NCI-H526 (cell line): ENCODE measurements at regions not wholly inside any gene's neighbourhood (a gene's known extent, or its start where the extent isn't known, plus 50 kb on each side); places are given as distances from the start of the nearest gene placed in this dataset.
"Not testable (repeated sequence)": the region's sequence is repeated elsewhere in the genome, so short reads cannot be mapped to it uniquely, and the experiment has no call there.

Experiments
- DNase-seq, 2 experiments: peaks; one replicate each; lab custom pipeline; 2025; lab: John Stamatoyannopoulos, UW

GRCh38 chr2:221767106-221768012 lies 195.3 kb upstream of the EPHA4 start:
- DNase-seq = no peak

- DNase-seq = no peak
Observed at GRCh38 chr2:221762496-221762895, 190.4 kb upstream of the EPHA4 start.

DNA sequence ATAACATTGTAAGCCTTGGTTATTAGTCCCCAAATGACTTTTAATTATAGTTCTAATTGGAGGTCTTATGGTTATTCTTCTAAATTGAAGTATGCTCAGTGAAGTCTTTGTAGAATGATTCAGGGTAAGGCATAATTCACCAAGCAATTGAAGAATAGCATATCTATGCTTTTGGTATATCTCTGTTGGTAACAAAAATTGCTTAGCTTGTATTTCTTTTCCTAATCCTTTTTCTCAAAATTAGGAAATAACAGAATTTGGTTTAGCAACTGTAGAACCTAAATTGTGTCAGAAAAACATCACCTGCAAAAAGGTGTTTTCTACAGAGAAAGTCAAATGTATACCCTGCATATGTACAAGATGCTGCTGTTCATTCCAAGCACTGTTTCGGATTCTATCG lies 189.2 kb upstream of the EPHA4 start:
- DNase-seq = no peak

DNA sequence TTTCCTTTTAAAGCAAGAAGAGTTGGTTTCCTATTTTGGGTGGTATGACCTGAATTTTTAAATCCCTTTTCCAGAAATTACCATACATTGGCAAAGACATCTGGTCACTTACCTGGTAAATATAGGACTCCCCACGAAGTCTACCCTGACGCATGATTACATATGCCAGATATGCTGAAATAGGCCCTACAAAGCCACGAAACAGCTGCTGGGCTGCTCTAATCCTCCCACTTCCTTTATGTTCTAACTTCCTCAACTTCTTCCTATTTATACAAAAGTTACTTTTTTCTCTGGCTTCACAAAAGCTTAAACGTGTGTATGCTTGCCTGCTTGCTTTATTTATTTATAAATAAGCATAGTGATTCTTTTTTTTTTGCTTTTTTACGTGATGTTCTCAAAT lies 186.0 kb upstream of the EPHA4 start:
- no peak for DNase-seq

- DNase-seq = no peak
Observed at GRCh38 chr2:221753401-221753800, 181.3 kb upstream of the EPHA4 start.

GRCh38 chr2:221752781-221753180 lies 180.7 kb upstream of the EPHA4 start:
- no peak for DNase-seq

- DNase-seq = no peak
Observed at GRCh38 chr2:221750316-221750715, 178.2 kb upstream of the EPHA4 start.

- no peak for DNase-seq
Observed at GRCh38 chr2:221747289-221747972, 175.3 kb upstream of the EPHA4 start.

GRCh38 chr2:221741496-221742211 lies 169.6 kb upstream of the EPHA4 start:
- DNase-seq = no peak

DNA sequence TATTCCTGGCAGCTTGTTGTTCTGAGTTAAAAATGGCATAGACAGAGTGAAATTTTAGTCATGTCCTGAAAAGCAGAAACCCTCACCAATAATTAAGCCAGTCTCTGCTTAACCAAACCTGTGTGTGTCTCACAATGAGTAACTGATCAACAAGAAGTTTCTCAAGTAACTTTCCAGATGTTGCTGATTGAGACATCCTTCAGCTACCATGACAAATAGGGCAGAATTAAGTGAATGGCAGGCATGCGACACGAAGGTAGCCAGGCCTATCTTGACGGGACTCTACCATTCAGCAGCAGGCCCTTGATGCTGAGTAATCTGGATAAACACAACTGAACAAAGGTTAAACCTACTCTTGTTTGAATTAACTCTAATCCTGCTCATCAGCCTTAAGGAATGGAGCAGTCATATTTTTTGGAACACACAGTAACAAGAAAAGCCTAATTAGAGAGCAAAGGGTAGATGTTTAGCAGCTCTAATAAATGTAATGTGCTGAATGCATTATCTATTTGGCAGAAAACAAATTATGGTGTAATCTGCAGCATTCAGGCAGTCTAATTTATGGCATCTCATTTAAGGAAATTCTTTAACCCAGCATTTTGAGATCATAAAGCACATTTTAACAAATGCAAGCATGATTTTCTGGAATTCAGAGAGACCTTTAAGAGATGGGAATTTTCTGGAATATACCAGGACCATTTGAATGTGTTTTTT lies 159.5 kb upstream of the EPHA4 start:
- no peak for DNase-seq

- DNase-seq = no peak
Observed at GRCh38 chr2:221726894-221727513, 154.9 kb upstream of the EPHA4 start.

- no peak for DNase-seq
Observed at GRCh38 chr2:221724631-221725203, 152.6 kb upstream of the EPHA4 start.

DNA sequence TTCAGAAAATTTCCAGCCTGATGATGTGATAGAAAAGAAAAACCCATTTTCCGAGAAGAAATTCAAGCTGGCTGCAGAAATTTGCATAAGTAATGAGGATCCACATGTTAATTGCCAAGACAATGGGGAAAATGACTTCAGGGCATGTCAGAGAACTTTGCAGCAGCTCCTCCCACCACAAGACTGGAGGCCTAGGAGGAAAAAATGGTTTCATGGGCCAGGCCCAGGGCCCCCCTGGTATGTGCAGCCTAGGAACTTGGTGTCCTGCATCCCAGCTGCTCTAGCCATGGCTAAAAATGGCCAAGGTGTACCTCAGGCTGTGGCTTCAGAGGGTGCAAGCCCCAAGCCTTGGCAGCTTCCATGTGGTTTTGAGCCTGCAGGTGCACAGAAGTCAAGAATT lies 152.0 kb upstream of the EPHA4 start:
- not testable (repeated sequence) for DNase-seq

DNA sequence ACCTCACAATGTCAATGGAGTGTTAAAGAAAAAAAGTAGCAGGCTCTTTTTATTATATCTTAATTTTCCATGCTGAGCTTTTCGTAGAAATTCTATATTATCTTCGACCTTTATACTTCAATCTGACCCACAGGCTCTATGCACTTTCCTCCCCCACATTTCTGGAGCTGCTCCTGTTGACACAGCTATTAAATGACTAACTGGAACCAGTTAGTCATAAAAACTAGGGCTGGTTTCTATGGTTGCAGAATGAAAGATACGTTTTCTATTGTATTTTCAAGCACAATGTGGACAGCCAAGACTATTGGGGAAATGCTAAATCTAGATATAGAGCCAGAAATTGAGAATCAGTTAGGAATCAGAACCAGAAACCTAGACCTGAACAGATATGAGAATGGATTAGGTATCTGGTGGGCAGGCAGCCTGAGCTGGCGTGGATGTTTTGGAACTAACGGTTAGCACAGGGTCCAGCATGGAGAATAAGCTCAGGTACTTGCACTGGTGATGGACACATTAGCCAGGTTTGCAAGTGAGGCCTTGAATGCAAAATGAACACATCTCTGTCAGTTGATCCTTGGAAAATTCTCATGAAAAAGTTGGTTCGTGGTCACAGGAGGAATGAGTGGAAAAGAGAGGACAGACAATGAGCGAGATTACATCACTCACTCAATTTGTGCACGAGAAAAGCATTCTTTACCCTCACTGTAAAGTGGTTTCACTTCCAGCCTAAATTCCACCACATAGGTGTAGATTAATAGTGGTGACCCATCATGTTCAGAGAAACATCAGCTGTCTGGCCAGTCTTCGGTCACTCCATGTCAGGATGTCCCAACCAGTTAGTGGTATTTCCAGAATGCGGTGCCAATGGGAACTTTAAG lies 144.6 kb upstream of the EPHA4 start:
- DNase-seq = no peak

DNA sequence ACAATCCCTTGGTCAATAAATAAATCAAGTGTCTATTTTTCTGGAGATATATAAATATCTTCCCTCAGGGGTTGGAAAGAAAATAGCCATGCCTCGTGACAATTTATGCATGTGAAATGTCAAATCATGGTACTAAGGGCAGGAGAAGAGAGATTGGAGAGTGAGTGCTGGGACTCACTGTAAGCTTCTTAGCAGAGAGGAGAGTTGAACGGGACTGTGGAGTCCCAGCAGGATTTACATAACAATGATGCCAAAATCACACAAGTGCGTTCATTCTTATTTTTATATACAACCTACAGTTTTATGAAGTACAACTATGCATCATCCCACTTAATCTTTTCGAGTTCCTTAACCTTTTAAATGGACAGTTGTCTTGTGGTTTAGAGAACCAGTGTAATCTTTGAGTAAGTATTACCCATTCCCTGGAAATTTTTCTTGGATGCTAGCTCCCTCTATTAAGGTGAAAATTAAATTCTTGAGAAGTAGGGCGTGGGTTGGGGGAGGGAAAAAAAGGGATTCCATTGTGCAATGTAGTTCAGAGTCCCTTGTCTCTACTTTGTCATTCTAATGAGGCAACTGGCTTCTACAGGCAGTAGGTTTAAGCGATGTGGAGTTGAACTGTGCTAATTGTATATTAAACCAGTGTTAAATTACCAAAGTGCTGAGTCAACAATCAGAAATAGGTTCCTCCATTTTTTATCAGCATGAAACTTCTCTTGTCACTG lies 143.6 kb upstream of the EPHA4 start:
- DNase-seq = no peak

DNA sequence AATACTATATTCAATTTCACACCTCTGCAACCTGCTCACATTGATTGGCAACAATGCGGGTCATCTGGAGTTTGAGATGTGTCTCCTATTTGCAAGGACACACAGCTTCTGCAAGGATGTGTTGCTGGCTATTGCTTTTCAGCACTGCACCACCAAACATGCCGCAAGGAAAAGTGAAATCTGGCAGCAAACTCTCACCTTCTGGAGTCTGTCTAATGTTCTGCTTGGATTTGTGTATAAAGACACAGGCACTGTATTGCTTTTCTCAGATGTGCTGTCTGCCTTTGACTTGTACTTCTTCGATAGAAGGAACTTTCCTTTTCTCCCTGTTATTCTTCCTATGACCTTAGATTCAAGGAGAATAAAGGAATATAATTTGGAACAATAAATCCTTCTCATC lies 138.6 kb upstream of the EPHA4 start:
- DNase-seq = no peak

- DNase-seq = no peak
Observed at GRCh38 chr2:221708902-221709301, 136.8 kb upstream of the EPHA4 start.

- no peak for DNase-seq
Observed at GRCh38 chr2:221705185-221705877, 133.2 kb upstream of the EPHA4 start.

DNA sequence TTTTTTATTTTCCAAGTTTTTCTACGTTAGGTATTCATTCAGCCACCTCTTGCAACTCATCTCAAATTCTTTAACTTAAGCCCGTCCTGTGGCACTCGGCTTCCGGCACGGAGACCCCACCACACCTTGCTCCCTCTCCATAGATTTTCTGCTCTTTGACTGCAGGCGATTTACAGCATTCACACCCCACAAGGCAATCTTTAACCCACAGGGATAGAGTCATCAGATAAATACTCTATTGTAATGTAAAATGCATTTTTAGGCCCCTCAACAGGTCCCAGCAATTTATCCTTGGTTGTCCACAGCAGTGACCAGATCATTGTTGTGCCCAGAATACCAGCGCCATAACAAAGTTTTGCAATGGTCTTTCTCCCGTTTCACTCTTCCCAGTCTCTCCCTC lies 132.3 kb upstream of the EPHA4 start:
- DNase-seq = no peak
